Left lung (tissue), 4 donors: ENCODE measurements at regions not wholly inside any gene's neighbourhood (a gene's known extent, or its start where the extent isn't known, plus 50 kb on each side); places are given as distances from the start of the nearest gene placed in this dataset.

Experiments used
- ATAC-seq: fragments of 200-7000 bp; cut with Tn5 transposase; one replicate; pipeline ENCODE4 v1.9.1; 2020; ENCODE audit warnings: moderate library complexity
- DNase-seq, 4 donors: peaks; one replicate each; pipeline ENCODE4 v3.0.0-alpha.2; 2013 to 2020
- H3K27ac ChIP-seq, 2 donors: fragments of 200-600 bp; sonication (generic) in 1 of 2; one replicate each; pipeline versions ENCODE4 v1.5.0 to v1.8.0; 2020 to 2021
- H3K27me3 ChIP-seq, 2 donors: fragments of 200-600 bp; sonication (generic) in 1 of 2; one replicate each; pipeline versions ENCODE4 v1.5.0 to v1.8.0; 2020 to 2021
- H3K36me3 ChIP-seq, 2 donors: fragments of 200-600 bp; sonication (generic) in 1 of 2; one replicate each; pipeline versions ENCODE4 v1.5.0 to v1.8.0; 2020 to 2021
- H3K4me1 ChIP-seq, 2 donors: fragments of 200-600 bp; one replicate each; pipeline ENCODE4 v1.8.0; 2021
- H3K4me3 ChIP-seq, 2 donors: fragments of 200-600 bp; sonication (generic) in 1 of 2; one replicate each; pipeline versions ENCODE4 v1.5.0 to v1.8.0; 2020 to 2021; ENCODE audit warnings: mild to moderate bottlenecking in 1 of 2
- H3K9me3 ChIP-seq, 2 donors: fragments of 200-600 bp; sonication (generic) in 1 of 2; one replicate each; pipeline versions ENCODE4 v1.5.0 to v1.8.0; 2020 to 2021
- intact Hi-C, 2 donors: fragments of 100-400 bp; cut with DNase I; formaldehyde crosslinking; loops; one replicate each; pipeline versions ENCODE4 v1.11.2 to v1.14.2; 2022
- TF ChIP-seq, protein P1 (sequence below), 2 donors: fragments of 200-600 bp; sonication (generic) in 1 of 2; IDR thresholded peaks; one replicate each; pipeline versions ENCODE4 v1.5.0 to v1.8.0; 2021; ENCODE audit warnings: antibody characterized with exemption in 2 of 2
- donor health status: DM: no; HTN: yes; CAD: no.
- donor health status: DM: no; HTN: no; CAD: no.

DNA sequence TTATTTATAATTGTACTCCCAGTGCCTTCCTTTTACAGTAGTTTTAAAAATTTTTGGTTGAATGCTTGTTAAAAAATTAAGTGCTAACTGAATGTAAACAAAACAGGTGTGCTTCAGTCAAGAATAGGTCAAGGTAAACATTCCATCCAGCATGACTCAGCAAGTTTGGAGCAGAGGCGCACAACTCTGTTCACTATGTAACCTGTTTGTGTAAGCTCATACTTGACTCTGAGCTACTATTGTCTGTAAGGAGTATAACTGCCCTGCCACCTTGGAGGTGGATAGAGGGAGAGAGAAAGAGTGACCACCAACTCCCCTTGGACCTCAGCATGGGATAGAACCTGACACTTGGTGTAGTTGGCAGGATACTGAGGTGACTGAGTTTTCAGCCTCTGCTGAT lies 207.4 kb upstream of the SYT4 start:
- H3K4me3 ChIP-seq, result no peak overlapping the region
- H3K36me3 ChIP-seq, result no peaks in the 10 kb centered on the region
- no peaks in the 10 kb centered on the region for H3K4me1 ChIP-seq
- TF ChIP-seq, protein P1, sequence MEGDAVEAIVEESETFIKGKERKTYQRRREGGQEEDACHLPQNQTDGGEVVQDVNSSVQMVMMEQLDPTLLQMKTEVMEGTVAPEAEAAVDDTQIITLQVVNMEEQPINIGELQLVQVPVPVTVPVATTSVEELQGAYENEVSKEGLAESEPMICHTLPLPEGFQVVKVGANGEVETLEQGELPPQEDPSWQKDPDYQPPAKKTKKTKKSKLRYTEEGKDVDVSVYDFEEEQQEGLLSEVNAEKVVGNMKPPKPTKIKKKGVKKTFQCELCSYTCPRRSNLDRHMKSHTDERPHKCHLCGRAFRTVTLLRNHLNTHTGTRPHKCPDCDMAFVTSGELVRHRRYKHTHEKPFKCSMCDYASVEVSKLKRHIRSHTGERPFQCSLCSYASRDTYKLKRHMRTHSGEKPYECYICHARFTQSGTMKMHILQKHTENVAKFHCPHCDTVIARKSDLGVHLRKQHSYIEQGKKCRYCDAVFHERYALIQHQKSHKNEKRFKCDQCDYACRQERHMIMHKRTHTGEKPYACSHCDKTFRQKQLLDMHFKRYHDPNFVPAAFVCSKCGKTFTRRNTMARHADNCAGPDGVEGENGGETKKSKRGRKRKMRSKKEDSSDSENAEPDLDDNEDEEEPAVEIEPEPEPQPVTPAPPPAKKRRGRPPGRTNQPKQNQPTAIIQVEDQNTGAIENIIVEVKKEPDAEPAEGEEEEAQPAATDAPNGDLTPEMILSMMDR (IDR thresholded peaks at IDR 0.05), result no peak
- intact Hi-C loops, result no loop called here
- H3K27ac ChIP-seq, result no peak overlapping the region
- peak; percentile 90 for ATAC-seq
- peaks cover 0 to 11% of the 10 kb centered on the region in 2 donors for H3K9me3 ChIP-seq
- DNase-seq, result no peak
- no peaks in the 10 kb centered on the region for H3K27me3 ChIP-seq

DNA sequence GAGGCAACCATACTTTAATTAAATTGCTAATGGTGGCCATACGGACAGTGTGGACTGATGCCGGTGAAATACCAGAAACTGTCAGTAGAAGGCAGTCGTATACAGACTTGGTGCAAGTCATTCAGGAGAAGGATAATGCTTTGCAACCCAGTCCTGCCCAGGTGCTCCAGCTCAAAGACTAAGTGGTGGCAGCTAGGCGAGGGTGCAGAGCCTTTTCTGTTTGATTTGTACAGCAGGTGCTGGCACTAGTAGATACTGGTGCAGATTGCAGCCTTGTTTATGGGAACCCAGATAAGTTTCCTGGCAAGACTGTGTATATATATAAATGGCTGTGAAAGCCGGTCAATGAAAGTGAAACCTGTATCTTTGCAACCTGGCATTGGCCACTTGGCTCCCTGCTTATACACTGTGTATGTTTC lies 208.3 kb upstream of the SYT4 start:
- H3K4me3 ChIP-seq, result no peak overlapping the region
- DNase-seq (no peak), ATAC-seq (no peak)
- no peaks in the 10 kb centered on the region for H3K36me3 ChIP-seq
- TF ChIP-seq, protein P1 (IDR thresholded peaks at IDR 0.05), result no peak
- H3K4me1 ChIP-seq, result no peaks in the 10 kb centered on the region
- H3K27ac ChIP-seq, result no peak overlapping the region
- intact Hi-C loops, result no loop called here
- peaks cover 0 to 11% of the 10 kb centered on the region in 2 donors for H3K9me3 ChIP-seq
- no peaks in the 10 kb centered on the region for H3K27me3 ChIP-seq

DNA sequence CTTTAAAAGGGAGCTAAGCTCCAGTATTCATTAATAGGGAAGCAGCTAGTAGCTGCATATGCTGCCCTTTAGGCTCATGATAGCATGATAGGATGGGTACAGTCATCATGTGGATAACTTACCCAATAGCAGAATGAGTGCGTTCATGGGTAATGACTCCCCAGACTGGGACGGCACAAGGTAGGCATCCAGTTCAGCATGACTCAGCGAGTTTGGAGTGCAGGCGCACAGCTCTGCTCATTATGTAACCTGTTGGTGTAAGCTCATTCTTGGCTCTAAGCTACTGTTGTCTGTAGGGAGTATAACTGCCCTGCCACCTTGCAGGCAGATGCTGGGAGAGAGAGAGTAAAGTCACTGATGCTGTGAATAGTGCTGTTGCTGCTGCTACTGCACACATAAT lies 209.2 kb upstream of the SYT4 start:
- Histone ChIP-seq H3K27me3 (no peaks in the 10 kb centered on the region), H3K4me1 (no peaks in the 10 kb centered on the region), H3K27ac (no peak overlapping the region), H3K36me3 (no peaks in the 10 kb centered on the region), H3K4me3 (no peak overlapping the region), H3K9me3 (peaks cover 0 to 11% of the 10 kb centered on the region in 2 donors)
- ATAC-seq, result no peak
- TF ChIP-seq, protein P1 (IDR thresholded peaks at IDR 0.05), result no peak
- intact Hi-C loops, result no loop called here
- DNase-seq, result no peak

DNA sequence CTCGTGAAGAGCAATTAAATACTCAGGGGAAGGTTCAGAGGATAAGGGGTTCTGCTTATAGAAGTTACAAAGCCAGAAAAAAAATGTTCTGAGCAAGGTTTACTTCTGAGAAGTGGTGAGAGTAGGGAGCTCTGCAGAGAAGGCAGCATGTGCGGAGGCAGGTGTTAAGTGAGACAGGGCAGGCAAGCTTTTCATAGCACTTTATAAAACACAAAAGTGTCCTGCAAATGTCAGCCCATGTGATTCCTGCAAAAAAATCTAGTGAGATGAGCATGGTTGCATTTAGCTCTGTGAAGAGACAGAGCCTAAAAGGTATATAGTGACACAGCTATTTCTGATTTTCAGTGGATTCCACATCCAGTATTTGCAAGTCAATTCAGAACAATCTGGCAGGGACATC lies 223.8 kb upstream of the SYT4 start:
- TF ChIP-seq, protein P1 (IDR thresholded peaks at IDR 0.05), result no peak

DNA sequence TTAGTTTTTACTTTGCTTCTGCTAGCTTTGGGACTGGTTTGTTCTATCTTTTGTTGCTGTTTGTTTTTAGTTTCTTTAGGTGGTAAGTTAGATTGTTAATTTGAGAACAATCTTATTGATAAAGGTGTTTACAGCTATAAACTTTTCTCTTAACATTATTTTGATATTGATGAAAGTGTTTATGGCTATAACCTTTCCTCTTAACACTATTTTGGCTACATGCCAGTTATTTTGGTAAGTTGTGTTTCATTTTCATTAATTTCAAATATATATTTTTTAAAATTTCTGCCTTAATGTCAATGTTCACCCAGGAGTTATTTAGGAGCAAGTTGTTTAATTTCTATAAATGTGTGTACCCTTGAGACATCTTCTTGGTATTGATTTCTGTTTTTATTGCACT lies 229.6 kb upstream of the SYT4 start:
- TF ChIP-seq, protein P1 (IDR thresholded peaks at IDR 0.05), result no peak
- Histone ChIP-seq H3K9me3 (peaks cover 0 to 52% of the 10 kb centered on the region in 2 donors), H3K36me3 (no peaks in the 10 kb centered on the region), H3K4me3 (no peak overlapping the region), H3K27me3 (no peaks in the 10 kb centered on the region), H3K27ac (no peak overlapping the region), H3K4me1 (no peaks in the 10 kb centered on the region)
- intact Hi-C loops, result no loop called here
- DNase-seq (no peak), ATAC-seq (no peak)

More for the DNA sequence above, 223.8 kb upstream of the SYT4 start:
- Histone ChIP-seq H3K4me1 (no peaks in the 10 kb centered on the region), H3K27me3 (no peaks in the 10 kb centered on the region), H3K36me3 (no peaks in the 10 kb centered on the region), H3K4me3 (no peak overlapping the region), H3K9me3 (peaks cover 0 to 12% of the 10 kb centered on the region in 2 donors), H3K27ac (no peak overlapping the region)
- intact Hi-C loops, result no loop called here
- no peak for ATAC-seq
- no peak for DNase-seq
